Testis (tissue), 2 donors: ENCODE measurements at regions not wholly inside any gene's neighbourhood (a gene's known extent, or its start where the extent isn't known, plus 50 kb on each side); places are given as distances from the start of the nearest gene placed in this dataset.
A peak's percentile ranks its signal among the peaks of the same experiment; 100 is the strongest.

Experiments used
- DNase-seq: peaks from one replicate; pipeline ENCODE4 v3.0.0-alpha.2; 2019
- H3K27ac ChIP-seq, 2 donors: fragments of 200-600 bp; sonication (generic); one replicate each; pipeline ENCODE4 v1.5.1; 2019
- H3K27me3 ChIP-seq: fragments of 200-600 bp; sonication (generic); one replicate; pipeline ENCODE4 v1.5.1; 2019
- H3K36me3 ChIP-seq: fragments of 200-600 bp; sonication (generic); one replicate; pipeline ENCODE4 v1.5.1; 2017; ENCODE audit warnings: low read depth; ENCODE audit errors: missing control alignments
- H3K4me1 ChIP-seq: fragments of 200-600 bp; sonication (generic); one replicate; pipeline ENCODE4 v1.5.1; 2019
- H3K4me3 ChIP-seq, 2 donors: fragments of 200-600 bp; sonication (generic); one replicate each; pipeline ENCODE4 v1.5.1; 2017 to 2019
- H3K9me3 ChIP-seq: fragments of 200-600 bp; sonication (generic); one replicate; pipeline ENCODE4 v1.5.1; 2017
- POLR2A ChIP-seq: fragments of 450-650 bp; IDR thresholded peaks from one replicate; pipeline ENCODE4 v1.6.1; 2017; ENCODE audit warnings: antibody characterized with exemption, mild to moderate bottlenecking, moderate library complexity
- WGBS, 2 donors: methylation state at CpG; one replicate each; pipeline ENCODE4 v1.1.5; 2018; 5-methylcytosine and 5-hydroxymethylcytosine counted together
- intact Hi-C: fragments of 100-400 bp; cut with DNase I; formaldehyde crosslinking; loops from one replicate; pipeline ENCODE4 v1.15.1; 2023; ENCODE audit warnings: low total_unique reads
- TF ChIP-seq, protein P1 (sequence below), 3 experiments: fragments of 450-650 bp in 2 of 3; fragments of 200-600 bp in 1 of 3; sonication (generic) in 1 of 3; IDR thresholded peaks; one replicate each; pipeline ENCODE4 v1.5.1; 2016 to 2019; ENCODE audit warnings: antibody characterized with exemption in 3 of 3, mild to moderate bottlenecking in 2 of 3, moderate library complexity in 1 of 3

GRCh38 chr9:73038613-73039012 lies 85.8 kb upstream of the ALDH1A1 start:
- intact Hi-C loops, result no loop called here
- WGBS, 2 donors, result 13 to 24% methylated on average over 2 of the region's 2 CpGs
- no peak overlapping the region for H3K4me3 ChIP-seq

DNA sequence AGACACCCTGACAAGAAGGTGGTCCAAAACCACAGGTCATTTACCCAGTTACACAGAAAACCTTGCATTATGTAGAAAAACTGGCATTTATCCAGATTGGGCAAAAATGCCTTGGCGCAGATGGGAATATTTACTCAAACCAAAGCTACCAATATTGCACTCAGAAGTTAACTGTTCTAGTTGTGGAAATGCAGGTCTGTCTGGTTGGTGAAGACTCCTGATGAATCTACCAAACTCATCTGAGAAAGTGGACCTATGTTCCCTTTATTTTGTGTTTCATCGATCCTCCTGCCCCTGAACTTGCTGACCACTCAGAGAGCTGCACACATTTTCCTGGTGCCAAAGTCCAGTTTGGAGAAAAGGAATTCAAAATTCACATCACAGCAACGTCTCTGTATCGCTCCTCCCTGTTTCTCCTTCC lies 85.2 kb upstream of the ALDH1A1 start:
- H3K9me3 ChIP-seq, result no peaks in the 10 kb centered on the region
- 56 to 62% methylated on average over 4 of the region's 4 CpGs for WGBS, 2 donors
- DNase-seq, result no peak
- H3K4me1 ChIP-seq, result no peaks in the 10 kb centered on the region
- no peaks in the 10 kb centered on the region for H3K36me3 ChIP-seq
- H3K4me3 ChIP-seq, result no peak overlapping the region
- intact Hi-C loops, result no loop called here
- H3K27ac ChIP-seq, result peak overlapping the region; percentile 16 to 77
- no peaks in the 10 kb centered on the region for H3K27me3 ChIP-seq
- TF ChIP-seq POLR2A, result no peak
- TF ChIP-seq, protein P1, sequence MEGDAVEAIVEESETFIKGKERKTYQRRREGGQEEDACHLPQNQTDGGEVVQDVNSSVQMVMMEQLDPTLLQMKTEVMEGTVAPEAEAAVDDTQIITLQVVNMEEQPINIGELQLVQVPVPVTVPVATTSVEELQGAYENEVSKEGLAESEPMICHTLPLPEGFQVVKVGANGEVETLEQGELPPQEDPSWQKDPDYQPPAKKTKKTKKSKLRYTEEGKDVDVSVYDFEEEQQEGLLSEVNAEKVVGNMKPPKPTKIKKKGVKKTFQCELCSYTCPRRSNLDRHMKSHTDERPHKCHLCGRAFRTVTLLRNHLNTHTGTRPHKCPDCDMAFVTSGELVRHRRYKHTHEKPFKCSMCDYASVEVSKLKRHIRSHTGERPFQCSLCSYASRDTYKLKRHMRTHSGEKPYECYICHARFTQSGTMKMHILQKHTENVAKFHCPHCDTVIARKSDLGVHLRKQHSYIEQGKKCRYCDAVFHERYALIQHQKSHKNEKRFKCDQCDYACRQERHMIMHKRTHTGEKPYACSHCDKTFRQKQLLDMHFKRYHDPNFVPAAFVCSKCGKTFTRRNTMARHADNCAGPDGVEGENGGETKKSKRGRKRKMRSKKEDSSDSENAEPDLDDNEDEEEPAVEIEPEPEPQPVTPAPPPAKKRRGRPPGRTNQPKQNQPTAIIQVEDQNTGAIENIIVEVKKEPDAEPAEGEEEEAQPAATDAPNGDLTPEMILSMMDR (IDR thresholded peaks at IDR 0.05), result no peak

More at GRCh38 chr9:73038613-73039012, 85.8 kb upstream of the ALDH1A1 start:
- no peaks in the 10 kb centered on the region for H3K4me1 ChIP-seq
- H3K9me3 ChIP-seq, result no peaks in the 10 kb centered on the region
- peak; percentile 64 for DNase-seq
- H3K36me3 ChIP-seq, result no peaks in the 10 kb centered on the region
- TF ChIP-seq POLR2A, result no peak
- TF ChIP-seq, protein P1 (IDR thresholded peaks at IDR 0.05), result no peak
- H3K27me3 ChIP-seq, result no peaks in the 10 kb centered on the region
- peak overlapping the region; percentile 16 to 77 for H3K27ac ChIP-seq

- no peak overlapping the region for H3K27ac ChIP-seq
- DNase-seq, result no peak
- no peak overlapping the region for H3K4me3 ChIP-seq
These were observed 84.8 kb upstream of the ALDH1A1 start for GRCh38 chr9:73037613-73038012.

DNA sequence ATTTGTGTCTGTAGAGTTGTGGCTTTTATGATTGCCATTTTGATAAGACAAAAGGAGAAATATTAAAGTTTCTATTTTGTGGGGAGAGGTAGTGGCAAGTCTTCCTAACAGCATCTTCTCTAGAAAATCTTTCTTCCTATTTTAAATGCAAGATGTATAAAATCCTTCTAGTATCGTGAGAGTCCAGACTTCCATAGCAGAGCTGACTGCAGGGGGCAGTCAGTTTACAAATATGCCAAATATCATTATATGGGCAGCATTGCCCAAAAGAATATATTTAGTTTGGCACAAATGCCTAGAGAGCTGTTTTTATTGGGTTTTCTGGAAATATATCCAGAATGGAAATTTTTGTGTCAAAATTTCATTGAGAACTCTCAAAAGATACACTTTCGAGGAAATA lies 82.1 kb upstream of the ALDH1A1 start:
- Histone ChIP-seq H3K27me3 (no peaks in the 10 kb centered on the region), H3K27ac (no peak overlapping the region), H3K36me3 (no peaks in the 10 kb centered on the region), H3K4me1 (no peaks in the 10 kb centered on the region), H3K9me3 (no peaks in the 10 kb centered on the region), H3K4me3 (no peak overlapping the region)
- DNase-seq, result no peak
- TF ChIP-seq, protein P1 (IDR thresholded peaks at IDR 0.05), result no peak
- WGBS, 2 donors, result 88 to 95% methylated on average over 2 of the region's 2 CpGs
- intact Hi-C loops, result no loop called here

More at GRCh38 chr9:73037613-73038012, 84.8 kb upstream of the ALDH1A1 start:
- 60 to 65% methylated on average over 3 of the region's 3 CpGs for WGBS, 2 donors
- no peak for TF ChIP-seq POLR2A
- TF ChIP-seq, protein P1 (IDR thresholded peaks at IDR 0.05), result no peak
- H3K36me3 ChIP-seq, result no peaks in the 10 kb centered on the region
- intact Hi-C loops, result no loop called here
- no peaks in the 10 kb centered on the region for H3K27me3 ChIP-seq
- no peaks in the 10 kb centered on the region for H3K9me3 ChIP-seq
- no peaks in the 10 kb centered on the region for H3K4me1 ChIP-seq

GRCh38 chr9:73031350-73031749 lies 78.5 kb upstream of the ALDH1A1 start:
- Histone ChIP-seq H3K36me3 (no peaks in the 10 kb centered on the region), H3K4me3 (no peak overlapping the region), H3K4me1 (no peaks in the 10 kb centered on the region), H3K27me3 (no peaks in the 10 kb centered on the region), H3K27ac (no peak overlapping the region), H3K9me3 (no peaks in the 10 kb centered on the region)
- TF ChIP-seq POLR2A, result no peak
- TF ChIP-seq, protein P1 (IDR thresholded peaks at IDR 0.05), result no peak
- WGBS, 2 donors, result 81 to 93% methylated on average over 1 of the region's 1 CpG
- DNase-seq, result no peak
- intact Hi-C loops, result no loop called here
